ENCODE measurements at regions not wholly inside any gene's neighbourhood (a gene's known extent, or its start where the extent isn't known, plus 50 kb on each side); places are given as distances from the start of the nearest gene placed in this dataset.

DNA sequence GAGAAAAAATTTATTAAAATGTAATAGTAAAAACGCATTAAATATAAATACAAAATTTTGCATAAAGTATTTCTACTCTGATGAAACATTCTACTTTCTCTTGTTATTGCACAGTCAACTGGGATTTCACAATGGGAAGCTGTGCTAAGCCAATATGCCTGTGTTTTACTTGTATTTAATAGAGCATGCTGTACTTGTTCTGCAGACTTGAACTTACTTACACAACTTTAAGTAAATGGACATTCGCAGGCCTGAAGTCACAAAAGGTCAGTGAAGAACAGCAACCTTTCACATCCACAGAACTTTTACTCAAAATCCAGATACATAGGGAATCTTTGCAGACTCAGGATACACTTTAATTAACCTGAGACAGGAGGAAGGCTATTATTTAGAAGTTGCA lies 409.5 kb downstream of the BTBD3 start:
- TF ChIP-seq, protein P1, sequence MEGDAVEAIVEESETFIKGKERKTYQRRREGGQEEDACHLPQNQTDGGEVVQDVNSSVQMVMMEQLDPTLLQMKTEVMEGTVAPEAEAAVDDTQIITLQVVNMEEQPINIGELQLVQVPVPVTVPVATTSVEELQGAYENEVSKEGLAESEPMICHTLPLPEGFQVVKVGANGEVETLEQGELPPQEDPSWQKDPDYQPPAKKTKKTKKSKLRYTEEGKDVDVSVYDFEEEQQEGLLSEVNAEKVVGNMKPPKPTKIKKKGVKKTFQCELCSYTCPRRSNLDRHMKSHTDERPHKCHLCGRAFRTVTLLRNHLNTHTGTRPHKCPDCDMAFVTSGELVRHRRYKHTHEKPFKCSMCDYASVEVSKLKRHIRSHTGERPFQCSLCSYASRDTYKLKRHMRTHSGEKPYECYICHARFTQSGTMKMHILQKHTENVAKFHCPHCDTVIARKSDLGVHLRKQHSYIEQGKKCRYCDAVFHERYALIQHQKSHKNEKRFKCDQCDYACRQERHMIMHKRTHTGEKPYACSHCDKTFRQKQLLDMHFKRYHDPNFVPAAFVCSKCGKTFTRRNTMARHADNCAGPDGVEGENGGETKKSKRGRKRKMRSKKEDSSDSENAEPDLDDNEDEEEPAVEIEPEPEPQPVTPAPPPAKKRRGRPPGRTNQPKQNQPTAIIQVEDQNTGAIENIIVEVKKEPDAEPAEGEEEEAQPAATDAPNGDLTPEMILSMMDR (tag by site-specific recombination; IDR thresholded peaks at IDR 0.05) = no peak
- no peak for TF ChIP-seq TCF7L2 (IDR thresholded peaks at IDR 0.05; ENCODE audit: borderline replicate concordance, low read depth, low read length)
- TF ChIP-seq ZNF629 (tag by site-specific recombination; IDR thresholded peaks at IDR 0.05) = no peak
- no peak for TF ChIP-seq ZNF133 (tag by site-specific recombination; IDR thresholded peaks at IDR 0.05)
- TF ChIP-seq MZF1 (tag by site-specific recombination; IDR thresholded peaks at IDR 0.05; ENCODE audit: borderline replicate concordance) = no peak
- TF ChIP-seq ZNF701 (tag by site-specific recombination; IDR thresholded peaks at IDR 0.05) = no peak
- no peak for TF ChIP-seq YY1 (tag by site-specific recombination; IDR thresholded peaks at IDR 0.05)
- TF ChIP-seq, protein P2, sequence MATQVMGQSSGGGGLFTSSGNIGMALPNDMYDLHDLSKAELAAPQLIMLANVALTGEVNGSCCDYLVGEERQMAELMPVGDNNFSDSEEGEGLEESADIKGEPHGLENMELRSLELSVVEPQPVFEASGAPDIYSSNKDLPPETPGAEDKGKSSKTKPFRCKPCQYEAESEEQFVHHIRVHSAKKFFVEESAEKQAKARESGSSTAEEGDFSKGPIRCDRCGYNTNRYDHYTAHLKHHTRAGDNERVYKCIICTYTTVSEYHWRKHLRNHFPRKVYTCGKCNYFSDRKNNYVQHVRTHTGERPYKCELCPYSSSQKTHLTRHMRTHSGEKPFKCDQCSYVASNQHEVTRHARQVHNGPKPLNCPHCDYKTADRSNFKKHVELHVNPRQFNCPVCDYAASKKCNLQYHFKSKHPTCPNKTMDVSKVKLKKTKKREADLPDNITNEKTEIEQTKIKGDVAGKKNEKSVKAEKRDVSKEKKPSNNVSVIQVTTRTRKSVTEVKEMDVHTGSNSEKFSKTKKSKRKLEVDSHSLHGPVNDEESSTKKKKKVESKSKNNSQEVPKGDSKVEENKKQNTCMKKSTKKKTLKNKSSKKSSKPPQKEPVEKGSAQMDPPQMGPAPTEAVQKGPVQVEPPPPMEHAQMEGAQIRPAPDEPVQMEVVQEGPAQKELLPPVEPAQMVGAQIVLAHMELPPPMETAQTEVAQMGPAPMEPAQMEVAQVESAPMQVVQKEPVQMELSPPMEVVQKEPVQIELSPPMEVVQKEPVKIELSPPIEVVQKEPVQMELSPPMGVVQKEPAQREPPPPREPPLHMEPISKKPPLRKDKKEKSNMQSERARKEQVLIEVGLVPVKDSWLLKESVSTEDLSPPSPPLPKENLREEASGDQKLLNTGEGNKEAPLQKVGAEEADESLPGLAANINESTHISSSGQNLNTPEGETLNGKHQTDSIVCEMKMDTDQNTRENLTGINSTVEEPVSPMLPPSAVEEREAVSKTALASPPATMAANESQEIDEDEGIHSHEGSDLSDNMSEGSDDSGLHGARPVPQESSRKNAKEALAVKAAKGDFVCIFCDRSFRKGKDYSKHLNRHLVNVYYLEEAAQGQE (tag by site-specific recombination; IDR thresholded peaks at IDR 0.05) = no peak
- TF ChIP-seq ZNF311 (tag by site-specific recombination; IDR thresholded peaks at IDR 0.05; ENCODE audit: borderline replicate concordance) = no peak
- TF ChIP-seq, protein P3, sequence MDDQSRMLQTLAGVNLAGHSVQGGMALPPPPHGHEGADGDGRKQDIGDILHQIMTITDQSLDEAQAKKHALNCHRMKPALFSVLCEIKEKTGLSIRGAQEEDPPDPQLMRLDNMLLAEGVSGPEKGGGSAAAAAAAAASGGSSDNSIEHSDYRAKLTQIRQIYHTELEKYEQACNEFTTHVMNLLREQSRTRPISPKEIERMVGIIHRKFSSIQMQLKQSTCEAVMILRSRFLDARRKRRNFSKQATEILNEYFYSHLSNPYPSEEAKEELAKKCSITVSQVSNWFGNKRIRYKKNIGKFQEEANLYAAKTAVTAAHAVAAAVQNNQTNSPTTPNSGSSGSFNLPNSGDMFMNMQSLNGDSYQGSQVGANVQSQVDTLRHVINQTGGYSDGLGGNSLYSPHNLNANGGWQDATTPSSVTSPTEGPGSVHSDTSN (CRISPR knock-in tag; IDR thresholded peaks at IDR 0.05) = no peak
- TF ChIP-seq, protein P4, sequence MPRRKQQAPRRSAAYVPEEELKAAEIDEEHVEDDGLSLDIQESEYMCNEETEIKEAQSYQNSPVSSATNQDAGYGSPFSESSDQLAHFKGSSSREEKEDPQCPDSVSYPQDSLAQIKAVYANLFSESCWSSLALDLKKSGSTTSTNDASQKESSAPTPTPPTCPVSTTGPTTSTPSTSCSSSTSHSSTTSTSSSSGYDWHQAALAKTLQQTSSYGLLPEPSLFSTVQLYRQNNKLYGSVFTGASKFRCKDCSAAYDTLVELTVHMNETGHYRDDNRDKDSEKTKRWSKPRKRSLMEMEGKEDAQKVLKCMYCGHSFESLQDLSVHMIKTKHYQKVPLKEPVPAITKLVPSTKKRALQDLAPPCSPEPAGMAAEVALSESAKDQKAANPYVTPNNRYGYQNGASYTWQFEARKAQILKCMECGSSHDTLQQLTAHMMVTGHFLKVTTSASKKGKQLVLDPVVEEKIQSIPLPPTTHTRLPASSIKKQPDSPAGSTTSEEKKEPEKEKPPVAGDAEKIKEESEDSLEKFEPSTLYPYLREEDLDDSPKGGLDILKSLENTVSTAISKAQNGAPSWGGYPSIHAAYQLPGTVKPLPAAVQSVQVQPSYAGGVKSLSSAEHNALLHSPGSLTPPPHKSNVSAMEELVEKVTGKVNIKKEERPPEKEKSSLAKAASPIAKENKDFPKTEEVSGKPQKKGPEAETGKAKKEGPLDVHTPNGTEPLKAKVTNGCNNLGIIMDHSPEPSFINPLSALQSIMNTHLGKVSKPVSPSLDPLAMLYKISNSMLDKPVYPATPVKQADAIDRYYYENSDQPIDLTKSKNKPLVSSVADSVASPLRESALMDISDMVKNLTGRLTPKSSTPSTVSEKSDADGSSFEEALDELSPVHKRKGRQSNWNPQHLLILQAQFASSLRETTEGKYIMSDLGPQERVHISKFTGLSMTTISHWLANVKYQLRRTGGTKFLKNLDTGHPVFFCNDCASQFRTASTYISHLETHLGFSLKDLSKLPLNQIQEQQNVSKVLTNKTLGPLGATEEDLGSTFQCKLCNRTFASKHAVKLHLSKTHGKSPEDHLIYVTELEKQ (tag by site-specific recombination; IDR thresholded peaks at IDR 0.05; ENCODE audit: borderline replicate concordance) = no peak
- no peak for TF ChIP-seq ZNF274 (IDR thresholded peaks at IDR 0.05; ENCODE audit: low read length)
- TF ChIP-seq ZNF274 (tag by site-specific recombination; IDR thresholded peaks at IDR 0.05; ENCODE audit: borderline replicate concordance) = no peak
- TF ChIP-seq ZNF174 (tag by site-specific recombination; IDR thresholded peaks at IDR 0.05) = no peak
- no peak for TF ChIP-seq ZNF184 (tag by site-specific recombination; IDR thresholded peaks at IDR 0.05)
